Stimulated activated CD4-positive, alpha-beta T cell treated with anti-CD3 and anti-CD28 coated beads, Interleukin-4, amount 100 ng/mL, for 4 hours (primary cell): ENCODE measurements at regions not wholly inside any gene's neighbourhood (a gene's known extent, or its start where the extent isn't known, plus 50 kb on each side); places are given as distances from the start of the nearest gene placed in this dataset.
"Not testable (repeated sequence)": the region's sequence is repeated elsewhere in the genome, so short reads cannot be mapped to it uniquely, and the experiment has no call there.

Experiments used
- DNase-seq, 2 experiments: peaks; one replicate each; pipeline ENCODE4 v3.0.0-alpha.2; 2020

GRCh38 chr4:77451530-77451929, 154.1 kb upstream of the CXCL13 start:
- DNase-seq, result no peak

- DNase-seq, result not testable (repeated sequence)
Observed at GRCh38 chr4:77452117-77452516, 153.5 kb upstream of the CXCL13 start.

GRCh38 chr4:77453911-77454310, 151.7 kb upstream of the CXCL13 start:
- no peak for DNase-seq

GRCh38 chr4:77454858-77455257, 150.8 kb upstream of the CXCL13 start:
- DNase-seq, result no peak

- not testable (repeated sequence) for DNase-seq
Observed at GRCh38 chr4:77464100-77464499, 141.5 kb upstream of the CXCL13 start.

GRCh38 chr4:77465271-77465670, 140.3 kb upstream of the CXCL13 start:
- DNase-seq, result peak in 1 of 2 experiments; percentile 6

GRCh38 chr4:77466430-77466829, 139.2 kb upstream of the CXCL13 start:
- no peak for DNase-seq

GRCh38 chr4:77471821-77472495, 133.7 kb upstream of the CXCL13 start:
- no peak for DNase-seq

GRCh38 chr4:77473509-77473908, 132.1 kb upstream of the CXCL13 start:
- DNase-seq, result no peak

- DNase-seq, result no peak
Observed at GRCh38 chr4:77481856-77482255, 123.8 kb upstream of the CXCL13 start.

GRCh38 chr4:77488882-77489281, 116.7 kb upstream of the CXCL13 start:
- no peak for DNase-seq

- DNase-seq, result no peak
Observed at GRCh38 chr4:77493120-77493752, 112.4 kb upstream of the CXCL13 start.

GRCh38 chr4:77493829-77494551, 111.6 kb upstream of the CXCL13 start:
- no peak for DNase-seq

GRCh38 chr4:77496457-77496856, 109.2 kb upstream of the CXCL13 start:
- no peak for DNase-seq

GRCh38 chr4:77500801-77501200, 104.8 kb upstream of the CXCL13 start:
- DNase-seq, result no peak

- DNase-seq, result no peak
Observed at GRCh38 chr4:77501240-77501639, 104.4 kb upstream of the CXCL13 start.

GRCh38 chr4:77501851-77502250, 103.8 kb upstream of the CXCL13 start:
- DNase-seq, result no peak

GRCh38 chr4:77504407-77504806, 101.2 kb upstream of the CXCL13 start:
- no peak for DNase-seq

- no peak for DNase-seq
Observed at GRCh38 chr4:77505275-77505957, 100.2 kb upstream of the CXCL13 start.

- DNase-seq, result no peak
Observed at GRCh38 chr4:77505958-77506319, 99.7 kb upstream of the CXCL13 start.

GRCh38 chr4:77510367-77510766, 95.3 kb upstream of the CXCL13 start:
- no peak for DNase-seq

- no peak for DNase-seq
Observed at GRCh38 chr4:77525538-77525937, 80.1 kb upstream of the CXCL13 start.

- not testable (repeated sequence) for DNase-seq
Observed at GRCh38 chr4:77527900-77528299, 77.7 kb upstream of the CXCL13 start.

GRCh38 chr4:77538144-77538543, 67.5 kb upstream of the CXCL13 start:
- no peak for DNase-seq
